Immature natural killer cell (primary cell): ENCODE measurements at regions not wholly inside any gene's neighbourhood (a gene's known extent, or its start where the extent isn't known, plus 50 kb on each side); places are given as distances from the start of the nearest gene placed in this dataset.

Source experiments
- DNase-seq, 3 donors: peaks; one replicate each; pipeline ENCODE4 v3.0.0; 2022; ENCODE audit warnings: mixed read lengths in 1 of 3
- H3K27ac Mint-ChIP-seq, 6 donors: one replicate each; pipeline ENCODE4 v1.8.0; 2020; ENCODE audit warnings: mixed read lengths in 6 of 6, mild to moderate bottlenecking in 5 of 6, inconsistent platforms in 4 of 6, moderate library complexity in 3 of 6
- H3K27me3 Mint-ChIP-seq, 3 donors: one replicate each; pipeline ENCODE4 v1.8.0; 2020 to 2021; ENCODE audit warnings: low read depth in 3 of 3, mild to moderate bottlenecking in 3 of 3, mixed read lengths in 3 of 3, moderate library complexity in 3 of 3, inconsistent platforms in 1 of 3
- H3K36me3 Mint-ChIP-seq, 3 donors: one replicate each; pipeline ENCODE4 v1.8.0; 2020; ENCODE audit warnings: mixed read lengths in 3 of 3, inconsistent platforms in 2 of 3, mild to moderate bottlenecking in 2 of 3
- H3K4me1 Mint-ChIP-seq, 2 donors: one replicate each; pipeline ENCODE4 v1.8.0; 2020; ENCODE audit warnings: inconsistent platforms in 2 of 2, mild to moderate bottlenecking in 2 of 2, mixed read lengths in 2 of 2, moderate library complexity in 1 of 2
- H3K4me3 Mint-ChIP-seq, 5 donors: one replicate each; pipeline ENCODE4 v1.8.0; 2020; ENCODE audit warnings: mild to moderate bottlenecking in 5 of 5, mixed read lengths in 5 of 5, inconsistent platforms in 3 of 5, moderate library complexity in 3 of 5
- H3K9me3 Mint-ChIP-seq, 6 donors: one replicate each; pipeline ENCODE4 v1.8.0; 2020; ENCODE audit warnings: mild to moderate bottlenecking in 6 of 6, mixed read lengths in 6 of 6, inconsistent platforms in 4 of 6, moderate library complexity in 3 of 6

DNA sequence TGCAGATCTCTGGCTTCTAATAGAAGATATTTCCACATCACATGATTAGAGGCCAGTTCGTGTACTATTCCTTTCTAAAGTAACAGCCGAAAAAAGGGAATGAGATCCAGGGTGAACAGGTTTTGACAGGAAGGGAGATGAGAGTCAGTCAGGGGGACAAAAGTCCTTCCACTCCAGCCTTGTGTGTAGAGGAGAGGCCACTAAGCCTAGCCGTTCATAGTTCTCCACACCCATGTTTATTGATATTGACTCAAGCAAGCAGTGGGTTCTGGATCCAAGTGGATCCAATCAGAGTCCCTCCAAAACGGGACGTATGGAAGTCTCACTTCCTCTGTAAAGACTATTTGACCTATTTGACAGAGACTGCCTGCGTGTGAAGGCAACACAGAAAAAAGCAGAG lies 80.4 kb upstream of the LRIG1 start:
- peaks cover 30 to 70% (median 44%) of the 10 kb centered on the region in 3 donors for H3K27me3 Mint-ChIP-seq
- H3K36me3 Mint-ChIP-seq: peaks cover 0 to 6% (median 5%) of the 10 kb centered on the region in 3 donors
- peaks cover 2 to 12% (median 8%) of the 10 kb centered on the region in 6 donors for H3K9me3 Mint-ChIP-seq
- no peak for DNase-seq
- peaks cover 27 to 35% of the 10 kb centered on the region in 2 donors for H3K4me1 Mint-ChIP-seq
- peak overlapping the region in 1 of 6 donors; percentile 21 for H3K27ac Mint-ChIP-seq
- H3K4me3 Mint-ChIP-seq: peak overlapping the region in 1 of 5 donors; percentile 33

GRCh38 chr3:66582721-66583423 lies 82.0 kb upstream of the LRIG1 start:
- H3K9me3 Mint-ChIP-seq: peaks cover 2 to 12% (median 8%) of the 10 kb centered on the region in 6 donors
- H3K4me1 Mint-ChIP-seq: peaks cover 27 to 35% of the 10 kb centered on the region in 2 donors
- H3K27me3 Mint-ChIP-seq: peaks cover 28 to 80% (median 44%) of the 10 kb centered on the region in 3 donors
- peak overlapping the region; percentile 31 to 62 (median 40) for H3K4me3 Mint-ChIP-seq
- peak overlapping the region; percentile 66 to 81 (median 74) for H3K27ac Mint-ChIP-seq
- peaks cover 0 to 6% (median 5%) of the 10 kb centered on the region in 3 donors for H3K36me3 Mint-ChIP-seq
- peak; percentile 80 to 88 (median 83) for DNase-seq

DNA sequence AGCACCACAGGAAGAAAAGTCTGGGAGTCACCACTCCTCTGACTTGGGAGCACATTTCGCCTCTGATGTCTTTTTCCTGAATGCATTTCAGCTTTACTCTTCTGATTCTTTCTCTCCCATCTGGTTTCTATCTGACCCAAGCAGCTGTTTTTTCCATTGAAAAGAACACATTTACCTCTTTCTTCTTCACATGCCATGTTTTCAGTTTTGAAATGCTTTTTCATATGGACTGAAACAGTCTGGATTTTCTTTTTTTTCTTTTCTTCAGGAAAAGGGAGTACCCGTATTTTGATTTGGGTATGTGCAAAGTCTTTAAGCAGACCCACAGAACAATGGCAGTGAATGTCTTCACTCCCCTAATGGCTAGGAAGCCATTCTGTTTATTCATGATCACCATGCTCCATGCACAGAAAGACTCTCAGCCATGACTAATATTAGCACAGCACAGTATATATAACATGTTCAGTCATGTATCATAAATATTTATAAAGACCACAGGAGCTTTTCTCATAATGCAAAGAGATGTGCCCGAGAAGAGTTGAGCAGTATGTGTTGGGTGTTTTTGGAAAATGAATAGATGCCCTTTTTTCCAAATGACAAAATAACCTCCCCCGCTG lies 82.7 kb upstream of the LRIG1 start:
- peak overlapping the region in 2 of 6 donors; percentile 73 to 81 for H3K27ac Mint-ChIP-seq
- no peak for DNase-seq
- H3K4me3 Mint-ChIP-seq: peak overlapping the region in 3 of 5 donors; percentile 31 to 59 (median 50)
- H3K27me3 Mint-ChIP-seq: peaks cover 28 to 77% (median 42%) of the 10 kb centered on the region in 3 donors
- H3K4me1 Mint-ChIP-seq: peaks cover 27 to 35% of the 10 kb centered on the region in 2 donors
- peaks cover 2 to 11% (median 6%) of the 10 kb centered on the region in 6 donors for H3K9me3 Mint-ChIP-seq
- H3K36me3 Mint-ChIP-seq: peaks cover 0 to 6% (median 3%) of the 10 kb centered on the region in 3 donors

GRCh38 chr3:66585520-66586095 lies 84.8 kb upstream of the LRIG1 start:
- Mint-ChIP-seq H3K4me1 (peaks cover 27 to 35% of the 10 kb centered on the region in 2 donors), H3K4me3 (no peak overlapping the region), H3K27ac (no peak overlapping the region)

DNA sequence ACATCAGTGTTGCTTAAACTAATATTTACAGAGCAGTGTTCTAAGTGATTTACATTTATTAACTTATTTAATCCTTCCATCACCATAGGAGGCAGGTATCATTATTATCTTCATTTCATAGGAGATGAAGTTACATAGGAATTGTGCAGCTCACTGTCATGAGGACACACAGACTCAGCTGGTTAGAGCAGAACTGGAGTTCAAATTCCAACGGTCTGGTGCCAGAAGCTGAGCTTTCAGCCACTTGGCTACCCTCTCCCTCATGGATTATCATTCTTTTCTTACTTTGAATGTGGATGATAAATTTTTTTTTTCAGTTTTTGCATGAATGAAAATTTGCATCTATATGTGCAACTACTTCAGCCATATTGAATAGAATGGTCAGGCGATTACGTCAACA lies 86.0 kb upstream of the LRIG1 start:
- Mint-ChIP-seq H3K27me3 (peaks cover 18 to 69% (median 33%) of the 10 kb centered on the region in 3 donors), H3K4me3 (no peak overlapping the region), H3K36me3 (no peaks in the 10 kb centered on the region), H3K4me1 (peaks cover 24 to 29% of the 10 kb centered on the region in 2 donors), H3K27ac (no peak overlapping the region), H3K9me3 (peaks cover 0 to 4% (median 0%) of the 10 kb centered on the region in 6 donors)
- no peak for DNase-seq

More at GRCh38 chr3:66585520-66586095, 84.8 kb upstream of the LRIG1 start:
- Mint-ChIP-seq H3K9me3 (peaks cover 0 to 8% (median 2%) of the 10 kb centered on the region in 6 donors), H3K36me3 (no peaks in the 10 kb centered on the region), H3K27me3 (peaks cover 18 to 75% (median 35%) of the 10 kb centered on the region in 3 donors)
- no peak for DNase-seq

DNA sequence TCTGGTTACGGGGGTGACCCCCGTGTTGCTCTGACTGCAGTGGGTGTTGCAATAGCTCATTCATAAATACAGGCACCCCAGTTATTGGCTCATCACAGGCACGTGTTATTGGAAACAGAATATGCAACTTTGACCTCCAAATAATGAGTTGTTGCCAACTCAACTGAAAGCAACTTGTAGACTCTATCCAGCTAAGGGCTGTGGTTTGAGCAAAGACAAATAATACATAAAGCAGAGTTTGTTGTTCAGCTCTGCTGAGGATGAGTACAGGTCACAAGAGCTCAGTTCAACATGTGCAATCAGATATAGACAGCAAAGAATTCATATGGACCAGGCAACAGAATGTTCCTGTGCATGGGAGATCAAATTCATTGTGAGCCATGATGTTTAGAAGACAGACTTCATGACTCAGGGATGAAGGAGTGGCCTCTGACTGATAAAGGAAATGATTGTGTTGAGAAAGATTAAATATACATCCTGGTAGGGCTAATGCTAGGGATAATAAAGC lies 87.6 kb upstream of the LRIG1 start:
- DNase-seq: no peak
- Mint-ChIP-seq H3K27me3 (peaks cover 12 to 63% (median 21%) of the 10 kb centered on the region in 3 donors), H3K27ac (no peak overlapping the region), H3K4me1 (peaks cover 10 to 15% of the 10 kb centered on the region in 2 donors), H3K4me3 (no peak overlapping the region), H3K9me3 (peaks cover 0 to 3% (median 0%) of the 10 kb centered on the region in 6 donors), H3K36me3 (no peaks in the 10 kb centered on the region)

- Mint-ChIP-seq H3K4me1 (no peaks in the 10 kb centered on the region), H3K27ac (no peak overlapping the region), H3K9me3 (peaks cover 0 to 3% (median 0%) of the 10 kb centered on the region in 6 donors), H3K27me3 (peaks cover 2 to 44% (median 10%) of the 10 kb centered on the region in 3 donors), H3K36me3 (no peaks in the 10 kb centered on the region), H3K4me3 (no peak overlapping the region)
- DNase-seq: no peak
Observed at GRCh38 chr3:66592016-66592761, 91.4 kb upstream of the LRIG1 start.

DNA sequence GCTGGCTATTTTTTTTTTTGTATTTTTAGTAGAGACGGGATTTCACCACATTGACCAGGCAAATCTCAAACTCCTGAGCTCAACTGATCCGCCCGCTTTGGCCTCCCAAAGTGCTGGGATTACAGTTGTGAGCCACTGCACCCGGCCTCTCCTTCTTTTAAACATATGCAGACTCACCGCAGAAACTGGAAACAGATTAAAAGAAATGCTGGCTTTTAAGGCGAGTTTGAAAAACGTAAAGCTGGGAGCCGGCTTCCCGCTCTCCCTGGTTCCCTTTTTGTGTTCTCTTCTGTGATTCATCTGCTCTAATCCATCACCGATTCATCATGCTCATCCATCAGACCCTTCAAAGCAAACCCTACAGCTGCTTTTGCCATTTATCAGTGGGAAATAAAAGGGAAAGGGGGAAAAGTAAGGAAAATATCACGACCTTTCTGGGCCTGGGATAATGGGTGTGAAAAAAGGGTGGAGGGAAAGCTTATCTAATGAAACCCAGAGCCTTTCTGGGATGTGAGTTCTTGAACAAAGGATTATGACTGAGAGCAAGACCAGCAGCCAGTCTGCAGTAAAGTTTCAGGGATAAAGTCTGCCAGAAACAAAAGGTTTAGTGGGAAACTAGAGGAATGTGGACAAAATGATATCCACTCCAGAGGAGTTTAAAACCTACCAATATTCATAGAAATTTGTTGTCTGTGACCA lies 92.3 kb upstream of the LRIG1 start:
- Mint-ChIP-seq H3K4me3 (no peak overlapping the region), H3K27ac (no peak overlapping the region), H3K4me1 (no peaks in the 10 kb centered on the region), H3K27me3 (peaks cover 0 to 42% (median 14%) of the 10 kb centered on the region in 3 donors), H3K36me3 (no peaks in the 10 kb centered on the region), H3K9me3 (peaks cover 0 to 3% (median 0%) of the 10 kb centered on the region in 6 donors)
- no peak for DNase-seq

DNA sequence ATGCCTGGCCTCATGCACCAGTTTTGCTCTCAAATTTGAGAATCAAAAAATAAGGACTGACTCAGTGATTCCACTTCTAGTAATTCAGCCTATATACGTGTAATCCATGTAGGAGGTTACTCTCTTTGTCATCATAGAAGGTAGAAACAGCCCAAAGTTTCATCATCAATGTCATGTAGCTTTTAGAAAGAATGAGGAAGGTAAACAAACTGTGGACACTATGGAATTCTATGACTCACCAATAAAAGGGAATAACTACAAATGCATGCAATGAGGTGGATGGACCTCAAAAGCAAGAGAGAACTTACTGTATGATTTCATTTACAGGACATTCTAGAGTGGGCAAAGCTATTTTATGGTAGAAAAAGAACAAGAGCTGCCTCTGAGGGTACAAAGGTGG lies 93.2 kb upstream of the LRIG1 start:
- Mint-ChIP-seq H3K27ac (no peak overlapping the region), H3K27me3 (peaks cover 0 to 40% (median 14%) of the 10 kb centered on the region in 3 donors), H3K4me1 (no peaks in the 10 kb centered on the region), H3K36me3 (no peaks in the 10 kb centered on the region), H3K4me3 (no peak overlapping the region), H3K9me3 (peaks cover 0 to 3% (median 0%) of the 10 kb centered on the region in 6 donors)
- DNase-seq: no peak

DNA sequence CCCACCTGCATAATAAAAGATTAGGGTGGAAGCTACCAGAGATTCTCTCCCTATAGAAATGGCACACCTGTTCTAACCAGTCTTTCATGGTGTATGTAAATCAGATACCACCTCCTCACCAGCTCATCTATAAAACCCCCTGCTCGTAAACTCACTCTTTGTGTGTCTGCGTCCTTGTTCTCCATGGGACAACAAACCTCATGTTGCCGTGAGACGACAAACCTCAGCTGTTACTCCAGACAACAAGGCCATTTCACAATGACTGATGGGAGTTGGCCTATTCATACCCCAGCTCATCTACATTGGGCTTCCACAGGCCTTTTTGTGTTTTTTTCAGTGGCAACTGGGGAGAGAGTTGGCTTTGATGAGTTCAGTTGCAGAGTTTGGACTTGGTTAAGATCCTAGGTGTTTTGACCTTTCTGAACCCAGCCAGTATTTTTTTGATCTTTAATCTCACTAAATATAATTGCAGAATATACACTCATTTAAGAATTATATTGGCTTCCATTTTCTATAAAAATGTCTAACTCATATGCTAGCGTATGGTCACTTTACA lies 96.6 kb upstream of the LRIG1 start:
- Mint-ChIP-seq H3K27ac (no peak overlapping the region), H3K27me3 (peaks cover 0 to 29% (median 8%) of the 10 kb centered on the region in 3 donors), H3K4me1 (no peaks in the 10 kb centered on the region), H3K9me3 (no peaks in the 10 kb centered on the region), H3K36me3 (no peaks in the 10 kb centered on the region), H3K4me3 (no peak overlapping the region)
- DNase-seq: no peak

- H3K4me1 Mint-ChIP-seq: no peaks in the 10 kb centered on the region
- no peak overlapping the region for H3K27ac Mint-ChIP-seq
- H3K27me3 Mint-ChIP-seq: peaks cover 0 to 25% (median 8%) of the 10 kb centered on the region in 3 donors
- no peak overlapping the region for H3K4me3 Mint-ChIP-seq
- no peak for DNase-seq
- H3K9me3 Mint-ChIP-seq: no peaks in the 10 kb centered on the region
- no peaks in the 10 kb centered on the region for H3K36me3 Mint-ChIP-seq
Observed at GRCh38 chr3:66598168-66598567, 97.3 kb upstream of the LRIG1 start.

GRCh38 chr3:66602237-66602636 lies 101.4 kb upstream of the LRIG1 start:
- Mint-ChIP-seq H3K27me3 (peaks cover 4 to 21% (median 6%) of the 10 kb centered on the region in 3 donors), H3K27ac (no peak overlapping the region), H3K9me3 (peaks cover 0 to 2% (median 0%) of the 10 kb centered on the region in 6 donors), H3K36me3 (no peaks in the 10 kb centered on the region), H3K4me3 (no peak overlapping the region), H3K4me1 (no peaks in the 10 kb centered on the region)
- DNase-seq: no peak
